ENCODE measurements at regions not wholly inside any gene's neighbourhood (a gene's known extent, or its start where the extent isn't known, plus 50 kb on each side); places are given as distances from the start of the nearest gene placed in this dataset.

- no peak for TF ChIP-seq POLR2A (IDR thresholded peaks at IDR 0.05)
- TF ChIP-seq CTCF (IDR thresholded peaks at IDR 0.05) = no peak
- TF ChIP-seq POLR2AphosphoS5 (IDR thresholded peaks at IDR 0.05) = no peak
These were observed 188.8 kb downstream of the TTLL7 start for GRCh38 chr1:83810144-83810543.
